GM12873 (cell line): ENCODE measurements at regions not wholly inside any gene's neighbourhood (a gene's known extent, or its start where the extent isn't known, plus 50 kb on each side); places are given as distances from the start of the nearest gene placed in this dataset.

Experiments
- TF ChIP-seq, protein P1 (sequence below): IDR thresholded peaks from 2 replicates; pipeline ENCODE4 v1.5.1; 2012; ENCODE audit warnings: low read depth, mild to moderate bottlenecking, moderate library complexity, low read length, control low read depth; ENCODE audit not compliant: insufficient read depth; ENCODE audit errors: missing control alignments

DNA sequence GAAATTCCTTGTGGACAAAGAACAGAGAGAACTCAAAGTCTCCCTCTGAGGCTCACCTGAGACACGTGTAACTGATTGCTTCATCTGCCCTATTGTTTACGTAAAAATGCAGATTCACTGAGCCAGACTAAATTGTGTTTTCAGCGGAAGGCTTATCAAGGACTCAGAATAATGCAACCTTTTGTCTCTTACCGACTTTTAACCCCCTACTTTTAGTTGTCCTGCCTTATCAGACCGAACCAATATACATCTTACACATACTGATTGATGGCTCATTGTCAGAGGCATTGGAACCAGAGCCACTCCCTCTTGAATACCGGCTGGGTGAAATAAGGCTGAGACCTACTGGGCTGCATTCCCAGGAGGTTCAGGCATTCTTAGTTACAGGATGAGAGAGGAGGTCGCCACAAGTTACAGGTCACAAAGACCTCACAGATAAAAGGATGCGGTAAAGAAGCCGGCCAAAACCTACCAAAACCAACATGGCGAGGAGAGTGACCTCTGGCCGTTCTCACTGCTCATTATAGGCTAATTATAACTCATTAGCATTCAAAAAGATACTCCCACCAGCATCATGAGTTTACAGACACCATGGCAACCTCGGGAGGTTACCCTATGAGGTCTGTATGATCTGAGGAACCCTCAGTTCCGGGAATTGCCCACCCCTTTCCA, 95.5 kb upstream of the ZNF184 start:
- TF ChIP-seq, protein P1, sequence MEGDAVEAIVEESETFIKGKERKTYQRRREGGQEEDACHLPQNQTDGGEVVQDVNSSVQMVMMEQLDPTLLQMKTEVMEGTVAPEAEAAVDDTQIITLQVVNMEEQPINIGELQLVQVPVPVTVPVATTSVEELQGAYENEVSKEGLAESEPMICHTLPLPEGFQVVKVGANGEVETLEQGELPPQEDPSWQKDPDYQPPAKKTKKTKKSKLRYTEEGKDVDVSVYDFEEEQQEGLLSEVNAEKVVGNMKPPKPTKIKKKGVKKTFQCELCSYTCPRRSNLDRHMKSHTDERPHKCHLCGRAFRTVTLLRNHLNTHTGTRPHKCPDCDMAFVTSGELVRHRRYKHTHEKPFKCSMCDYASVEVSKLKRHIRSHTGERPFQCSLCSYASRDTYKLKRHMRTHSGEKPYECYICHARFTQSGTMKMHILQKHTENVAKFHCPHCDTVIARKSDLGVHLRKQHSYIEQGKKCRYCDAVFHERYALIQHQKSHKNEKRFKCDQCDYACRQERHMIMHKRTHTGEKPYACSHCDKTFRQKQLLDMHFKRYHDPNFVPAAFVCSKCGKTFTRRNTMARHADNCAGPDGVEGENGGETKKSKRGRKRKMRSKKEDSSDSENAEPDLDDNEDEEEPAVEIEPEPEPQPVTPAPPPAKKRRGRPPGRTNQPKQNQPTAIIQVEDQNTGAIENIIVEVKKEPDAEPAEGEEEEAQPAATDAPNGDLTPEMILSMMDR, result no peak

DNA sequence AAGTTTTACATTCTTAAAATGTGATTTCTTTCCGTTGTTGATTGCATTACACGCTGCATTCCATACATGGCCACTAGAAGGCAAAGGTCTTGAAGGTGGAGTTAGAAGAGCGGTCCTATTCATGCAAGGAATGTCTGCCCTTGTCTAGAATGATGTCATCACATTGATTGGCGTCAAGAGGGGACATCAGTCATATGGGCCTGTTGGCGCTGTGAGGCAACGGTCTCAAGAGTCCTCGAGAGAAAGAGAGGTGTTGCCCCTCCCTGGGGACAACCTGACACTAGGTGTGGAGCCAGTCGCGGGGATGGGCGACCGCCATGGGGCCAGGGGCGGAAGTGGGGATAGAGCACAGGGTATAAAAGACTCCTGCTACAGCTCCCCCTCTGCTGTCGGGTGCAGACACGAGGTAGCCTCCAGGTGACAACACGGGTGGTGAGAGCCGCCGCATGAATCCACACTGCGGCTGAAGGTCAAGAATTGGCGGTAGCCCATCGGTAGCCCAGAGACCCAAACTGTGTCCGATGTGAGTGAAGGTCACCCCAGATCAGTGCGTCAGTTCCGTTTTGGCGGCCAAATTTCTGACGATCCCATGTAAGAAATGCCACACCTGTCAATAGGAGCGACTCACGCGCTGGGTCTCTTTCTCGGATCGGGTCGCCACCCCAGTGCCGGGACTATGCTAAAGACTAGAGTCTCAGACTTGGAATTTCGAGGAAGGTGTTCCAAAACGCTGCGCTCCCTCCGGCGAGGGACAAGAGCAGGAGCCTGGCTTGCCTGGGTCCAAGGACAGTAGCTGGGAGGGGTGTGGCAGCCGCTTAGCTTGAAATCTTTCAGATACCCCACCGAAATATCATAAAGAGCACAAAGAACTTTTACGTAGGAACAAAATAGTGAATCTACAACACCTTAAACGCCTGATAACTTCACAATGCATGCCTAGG, 93.2 kb upstream of the ZNF184 start:
- TF ChIP-seq, protein P1, result peak; percentile 32

DNA sequence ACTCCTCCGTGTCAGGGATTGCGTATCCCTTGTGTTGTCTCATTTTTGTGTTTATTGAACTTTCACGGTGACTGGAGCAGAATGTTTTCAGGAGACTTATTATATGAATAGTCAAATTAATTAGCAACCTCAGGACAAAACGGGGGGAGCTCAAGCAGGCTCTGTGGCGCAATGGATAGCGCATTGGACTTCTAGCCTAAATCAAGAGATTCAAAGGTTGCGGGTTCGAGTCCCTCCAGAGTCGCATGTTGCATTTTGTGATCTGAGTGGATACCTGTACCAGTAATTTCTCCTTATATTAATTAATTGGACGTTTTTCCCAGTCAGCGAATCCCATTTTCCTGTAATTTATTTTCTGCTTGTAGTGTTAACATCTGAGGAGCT, 89.1 kb upstream of the ZNF184 start:
- TF ChIP-seq, protein P1, result no peak

GRCh38 chr6:27558028-27558724, 85.3 kb upstream of the ZNF184 start:
- TF ChIP-seq, protein P1, result no peak

DNA sequence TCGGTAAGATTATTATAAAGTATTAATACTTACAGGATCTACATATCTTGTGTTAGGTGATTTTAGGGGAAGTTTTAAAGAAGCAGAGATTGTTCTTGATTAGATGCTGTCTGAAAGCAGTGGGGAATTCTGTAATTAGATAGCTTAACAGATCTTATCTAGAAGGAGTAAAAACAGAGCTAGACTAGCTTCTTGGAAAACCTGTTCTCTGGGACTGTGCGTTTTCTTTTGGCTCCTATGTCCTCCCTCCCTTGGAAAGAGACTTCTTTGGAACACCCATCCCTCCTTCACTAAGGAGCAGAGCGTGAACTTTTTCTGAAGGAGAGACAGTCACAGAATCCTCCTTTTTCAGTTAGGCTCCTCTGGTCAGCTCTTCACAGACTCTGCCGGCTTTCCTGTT, 83.5 kb upstream of the ZNF184 start:
- TF ChIP-seq, protein P1, result no peak

GRCh38 chr6:27553123-27553904, 80.4 kb upstream of the ZNF184 start:
- TF ChIP-seq, protein P1, result no peak

- TF ChIP-seq, protein P1, result no peak
These were observed 78.7 kb upstream of the ZNF184 start for GRCh38 chr6:27551607-27552006.
